HEK293 (cell line): ENCODE measurements at regions not wholly inside any gene's neighbourhood (a gene's known extent, or its start where the extent isn't known, plus 50 kb on each side); places are given as distances from the start of the nearest gene placed in this dataset.

Source experiments
- ATF2 ChIP-seq: fragments of 450-650 bp; formaldehyde crosslinking; IDR thresholded peaks from 2 replicates; pipeline ENCODE4 v1.5.1; 2016; ENCODE audit warnings: missing biosample characterization, missing genetic modification characterization, low read depth
- CTCF ChIP-seq: fragments of 450-650 bp; formaldehyde crosslinking; IDR thresholded peaks from 2 replicates; pipeline ENCODE4 v1.5.1; 2016; ENCODE audit warnings: missing biosample characterization, missing genetic modification characterization
- PATZ1 ChIP-seq: fragments of 450-650 bp; formaldehyde crosslinking; IDR thresholded peaks from 2 replicates; pipeline ENCODE4 v1.5.1; 2016; ENCODE audit warnings: missing biosample characterization, missing genetic modification characterization
- ZBTB7A ChIP-seq: fragments of 450-650 bp; formaldehyde crosslinking; IDR thresholded peaks from 2 replicates; pipeline ENCODE4 v1.5.1; 2016; ENCODE audit warnings: low read depth, missing biosample characterization, missing genetic modification characterization
- ZNF114 ChIP-seq: fragments of 450-650 bp; formaldehyde crosslinking; IDR thresholded peaks from 2 replicates; pipeline ENCODE4 v1.5.0; 2017; ENCODE audit warnings: missing biosample characterization, missing genetic modification characterization
- ZNF221 ChIP-seq: fragments of 450-650 bp; formaldehyde crosslinking; IDR thresholded peaks from 2 replicates; pipeline ENCODE4 v1.5.1; 2017; ENCODE audit warnings: missing biosample characterization, missing genetic modification characterization, borderline replicate concordance
- ZNF76 ChIP-seq: fragments of 450-650 bp; formaldehyde crosslinking; IDR thresholded peaks from 2 replicates; pipeline ENCODE4; 2016; ENCODE audit warnings: low read depth, missing biosample characterization, missing genetic modification characterization, borderline replicate concordance

- TF ChIP-seq CTCF (tag by site-specific recombination) (no peak), ATF2 (no peak), ZNF221 (tag by site-specific recombination) (no peak), ZNF76 (tag by site-specific recombination) (no peak), ZNF114 (tag by site-specific recombination) (no peak), PATZ1 (tag by site-specific recombination) (no peak), ZBTB7A (tag by site-specific recombination) (no peak)
Measured at GRCh38 chr11:81497202-81497804, 1236.4 kb downstream of the FAM181B start.
